Activated naive CD4-positive, alpha-beta T cell treated with anti-CD3 and anti-CD28 coated beads for 36 hours (primary cell): ENCODE measurements at regions not wholly inside any gene's neighbourhood (a gene's known extent, or its start where the extent isn't known, plus 50 kb on each side); places are given as distances from the start of the nearest gene placed in this dataset.
"Not testable (repeated sequence)": the region's sequence is repeated elsewhere in the genome, so short reads cannot be mapped to it uniquely, and the experiment has no call there.

Experiments
- CTCF ChIA-PET: fragments of 350-600 bp; sonication (Branson Sonifier 250); formaldehyde crosslinking; loops from one replicate; lab custom pipeline; 2021; ENCODE audit warnings: antibody characterized with exemption; lab: Charles Lee
- DNase-seq: peaks from one replicate; pipeline ENCODE4 v3.0.0-alpha.2; 2020
- H3K27ac Mint-ChIP-seq: one replicate; pipeline ENCODE4 v1.8.0; 2021; ENCODE audit warnings: mild to moderate bottlenecking, mixed read lengths
- H3K27me3 Mint-ChIP-seq: one replicate; pipeline ENCODE4 v1.8.0; 2021; ENCODE audit warnings: low read depth, mixed read lengths
- H3K36me3 Mint-ChIP-seq: one replicate; pipeline ENCODE4 v1.8.0; 2021; ENCODE audit warnings: low read depth, mixed read lengths
- H3K4me1 Mint-ChIP-seq: one replicate; pipeline ENCODE4 v1.8.0; 2021; ENCODE audit warnings: low read depth, mixed read lengths
- H3K4me3 Mint-ChIP-seq: one replicate; pipeline ENCODE4 v1.8.0; 2021; ENCODE audit warnings: mild to moderate bottlenecking, moderate library complexity, mixed read lengths
- H3K9me3 Mint-ChIP-seq: one replicate; pipeline ENCODE4 v1.8.0; 2021; ENCODE audit warnings: mixed read lengths
- intact Hi-C: fragments of 100-400 bp; cut with micrococcal nuclease; formaldehyde crosslinking; loops from one replicate; pipeline ENCODE4 v1.15.1; 2023

DNA sequence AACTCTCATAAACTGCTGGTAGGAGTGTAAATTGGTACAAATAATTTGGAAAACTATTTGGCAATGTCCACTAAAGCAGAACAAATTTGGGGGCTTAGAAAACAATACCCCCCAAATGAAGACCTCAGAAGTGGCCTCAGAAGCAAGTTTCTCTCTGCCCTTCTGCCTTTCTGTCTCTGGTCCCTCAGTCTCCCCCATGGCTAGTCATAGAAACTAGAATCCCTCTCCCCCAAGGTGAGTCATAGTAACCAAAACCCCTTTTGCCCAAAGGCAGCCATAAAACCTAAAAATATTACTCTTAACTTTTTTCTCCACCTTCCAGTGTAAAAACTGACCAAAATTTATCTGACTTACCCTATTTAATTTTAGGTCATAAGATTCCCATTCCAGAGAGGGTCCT lies 350.7 kb upstream of the LRRC3B start:
- Mint-ChIP-seq H3K36me3 (no peaks in the 10 kb centered on the region), H3K4me1 (no peaks in the 10 kb centered on the region), H3K4me3 (no peak overlapping the region), H3K9me3 (no peaks in the 10 kb centered on the region), H3K27me3 (no peaks in the 10 kb centered on the region), H3K27ac (no peak overlapping the region)
- intact Hi-C loops: no loop called here
- no peak for DNase-seq
- CTCF ChIA-PET: no interaction called here

DNA sequence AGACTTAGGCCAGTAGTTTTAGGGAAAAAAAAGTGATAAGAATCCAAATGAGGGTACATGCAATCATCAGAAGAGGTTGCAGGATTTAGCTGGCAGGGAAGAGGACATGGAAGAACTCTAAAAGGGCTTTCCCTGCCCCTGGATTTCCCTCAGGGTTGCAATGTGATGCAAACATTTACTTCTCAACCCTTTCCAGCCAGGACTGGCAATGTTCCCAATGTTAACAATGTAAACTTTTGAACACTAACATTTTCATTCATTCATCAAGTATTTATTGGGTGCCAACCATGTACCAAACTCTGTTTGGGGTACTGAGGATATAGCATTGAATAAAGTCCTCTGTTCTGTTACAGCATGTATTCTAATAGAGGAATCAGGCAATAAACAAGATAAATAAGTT lies 349.4 kb upstream of the LRRC3B start:
- Mint-ChIP-seq H3K36me3 (no peaks in the 10 kb centered on the region), H3K27ac (no peak overlapping the region), H3K4me1 (no peaks in the 10 kb centered on the region), H3K4me3 (no peak overlapping the region), H3K9me3 (peaks cover 1% of the 10 kb centered on the region), H3K27me3 (no peaks in the 10 kb centered on the region)
- no peak for DNase-seq
- intact Hi-C loops: no loop called here
- CTCF ChIA-PET: no interaction called here

DNA sequence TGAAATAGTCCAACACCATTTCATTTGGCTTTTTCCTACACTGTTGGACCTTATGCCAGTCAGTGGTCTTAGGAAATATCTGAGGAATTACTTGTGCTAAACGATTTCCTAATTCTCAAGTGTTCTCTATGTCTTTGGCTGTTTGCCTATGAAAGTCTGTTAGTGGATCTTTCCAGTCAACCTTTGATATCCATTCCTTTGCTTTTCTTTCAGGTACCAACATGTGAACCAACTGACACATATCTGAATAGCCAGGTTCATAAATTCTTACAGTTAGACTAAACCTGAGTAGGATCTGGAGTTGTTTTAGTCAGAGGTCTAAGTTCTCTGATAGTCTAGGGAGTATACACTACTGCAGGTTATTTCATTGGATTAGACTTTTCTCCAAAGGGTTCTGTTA lies 343.5 kb upstream of the LRRC3B start:
- Mint-ChIP-seq H3K36me3 (no peaks in the 10 kb centered on the region), H3K4me1 (no peaks in the 10 kb centered on the region), H3K4me3 (no peak overlapping the region), H3K27ac (no peak overlapping the region), H3K9me3 (peaks cover 18% of the 10 kb centered on the region), H3K27me3 (no peaks in the 10 kb centered on the region)
- no peak for DNase-seq
- intact Hi-C loops: no loop called here
- CTCF ChIA-PET: no interaction called here

DNA sequence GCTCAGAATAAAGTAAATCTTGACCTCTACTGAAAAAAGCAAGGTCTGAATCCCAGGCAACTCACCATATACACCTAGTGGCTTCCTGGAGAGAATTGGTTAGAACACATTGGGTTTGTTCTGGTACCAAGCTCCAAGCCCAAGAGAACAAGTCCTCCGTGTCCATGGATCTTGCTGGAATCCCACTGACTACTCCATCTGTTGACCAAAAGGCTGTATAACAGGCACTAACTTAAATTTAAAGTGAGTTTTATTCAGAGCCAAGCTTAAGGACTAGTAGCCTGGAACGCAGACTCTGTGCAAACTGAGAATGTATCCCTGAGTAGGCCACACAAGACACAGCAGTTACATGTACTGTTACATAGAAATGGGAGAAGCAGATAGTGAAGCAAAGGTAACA lies 342.1 kb upstream of the LRRC3B start:
- no peak for DNase-seq
- CTCF ChIA-PET: no interaction called here
- Mint-ChIP-seq H3K9me3 (peaks cover 28% of the 10 kb centered on the region), H3K27me3 (no peaks in the 10 kb centered on the region), H3K4me1 (no peaks in the 10 kb centered on the region), H3K36me3 (no peaks in the 10 kb centered on the region), H3K27ac (no peak overlapping the region), H3K4me3 (no peak overlapping the region)
- intact Hi-C loops: no loop called here

DNA sequence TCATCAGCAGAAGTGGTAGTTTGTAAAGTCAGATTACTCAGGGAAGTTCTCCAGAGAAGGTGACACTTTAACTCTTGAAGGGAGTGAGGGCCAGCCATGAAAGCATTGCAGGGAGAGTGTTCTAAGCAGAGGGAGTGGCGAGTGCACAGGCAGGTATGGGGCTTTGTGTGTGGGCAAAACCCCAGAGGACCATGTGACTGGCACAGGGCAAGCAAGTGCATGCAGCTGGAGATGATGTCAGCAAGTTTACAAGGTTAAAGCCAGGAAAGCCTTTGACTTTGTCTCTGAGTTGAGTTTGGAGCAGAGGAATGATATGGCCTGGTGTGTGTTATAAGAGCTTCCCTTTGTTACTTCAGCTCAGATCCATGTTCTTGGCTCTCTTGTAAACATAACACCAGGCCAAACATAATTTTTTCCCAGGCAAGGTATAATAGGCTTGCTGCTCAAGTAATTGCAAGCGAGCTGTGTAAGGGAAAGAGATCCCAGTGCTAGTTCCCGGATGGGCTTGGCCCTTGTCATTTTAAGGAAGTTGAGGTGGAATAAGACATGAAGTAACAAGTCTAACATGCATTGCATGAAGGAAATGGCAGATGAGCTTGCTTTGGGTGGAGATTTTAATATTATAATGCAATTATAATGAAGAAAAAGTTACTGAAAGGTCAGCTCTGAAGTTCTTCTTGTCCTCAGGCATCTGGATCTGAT lies 341.1 kb upstream of the LRRC3B start:
- intact Hi-C loops: no loop called here
- CTCF ChIA-PET: no interaction called here
- no peak overlapping the region for H3K27ac Mint-ChIP-seq
- no peaks in the 10 kb centered on the region for H3K36me3 Mint-ChIP-seq
- H3K9me3 Mint-ChIP-seq: peaks cover 28% of the 10 kb centered on the region
- H3K27me3 Mint-ChIP-seq: no peaks in the 10 kb centered on the region
- no peak overlapping the region for H3K4me3 Mint-ChIP-seq
- no peaks in the 10 kb centered on the region for H3K4me1 Mint-ChIP-seq
- DNase-seq: no peak

DNA sequence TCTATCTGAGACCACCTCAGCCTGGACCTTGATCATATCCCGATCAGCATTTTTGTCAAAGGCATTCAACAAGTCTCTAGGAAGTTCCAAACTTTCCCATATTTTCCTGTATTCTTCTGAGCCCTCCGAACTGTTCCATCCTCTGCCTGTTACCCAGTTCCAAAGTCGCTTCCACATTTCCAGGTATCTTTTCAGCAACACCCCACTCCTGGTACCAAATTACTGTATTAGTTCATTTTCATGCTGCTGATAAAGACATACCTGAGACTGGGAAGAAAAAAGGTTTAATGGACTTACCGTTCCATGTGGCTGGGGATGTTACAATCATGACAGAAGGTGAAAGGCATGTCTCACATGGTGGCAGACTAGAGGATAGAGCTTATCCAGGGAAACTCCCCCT lies 338.1 kb upstream of the LRRC3B start:
- H3K4me1 Mint-ChIP-seq, H3K27ac Mint-ChIP-seq, CTCF ChIA-PET, H3K4me3 Mint-ChIP-seq, intact Hi-C loops, H3K36me3 Mint-ChIP-seq, DNase-seq, H3K27me3 Mint-ChIP-seq: not testable (repeated sequence)
- H3K9me3 Mint-ChIP-seq: peaks cover 27% of the 10 kb centered on the region

DNA sequence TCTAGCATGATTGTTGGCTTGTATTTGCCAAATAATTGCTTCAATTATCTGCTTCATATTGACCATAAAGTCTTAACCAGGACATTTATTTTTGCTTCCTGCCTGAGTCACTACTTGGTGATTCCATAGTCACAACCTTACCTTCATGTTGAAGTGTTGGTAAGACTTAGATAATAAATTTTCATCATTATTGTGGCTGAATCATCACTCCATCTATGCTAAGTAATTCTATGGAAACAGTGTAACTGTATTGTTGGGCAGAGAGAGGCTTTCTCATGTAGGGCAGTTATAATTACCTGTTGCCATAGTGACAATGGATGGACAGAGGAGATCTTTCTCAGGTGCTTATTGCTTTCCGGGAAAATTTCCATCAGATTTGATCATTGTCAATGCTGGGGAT lies 330.7 kb upstream of the LRRC3B start:
- no peaks in the 10 kb centered on the region for H3K4me1 Mint-ChIP-seq
- no peaks in the 10 kb centered on the region for H3K27me3 Mint-ChIP-seq
- no peak overlapping the region for H3K4me3 Mint-ChIP-seq
- H3K9me3 Mint-ChIP-seq: no peaks in the 10 kb centered on the region
- CTCF ChIA-PET: no interaction called here
- intact Hi-C loops: no loop called here
- no peak overlapping the region for H3K27ac Mint-ChIP-seq
- no peaks in the 10 kb centered on the region for H3K36me3 Mint-ChIP-seq
- no peak for DNase-seq

DNA sequence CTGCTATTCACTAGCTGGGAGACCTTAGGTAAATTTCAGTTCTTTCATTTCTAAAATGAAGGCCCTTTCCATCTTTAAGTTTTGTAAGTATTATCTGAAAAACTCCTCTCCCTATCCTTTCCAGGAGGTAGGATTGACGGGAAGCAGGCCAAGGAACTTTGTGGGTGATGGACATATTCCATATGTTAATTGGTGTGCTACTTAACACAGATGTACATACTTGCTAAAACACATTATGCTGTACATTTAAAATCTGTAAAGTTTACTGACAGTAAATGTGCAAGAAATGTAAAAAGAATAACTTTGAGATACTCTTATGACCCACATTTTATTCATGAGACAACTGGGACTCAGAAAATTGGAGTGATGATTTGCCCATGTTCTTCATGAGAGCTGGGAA lies 329.8 kb upstream of the LRRC3B start:
- Mint-ChIP-seq H3K27me3 (no peaks in the 10 kb centered on the region), H3K4me1 (no peaks in the 10 kb centered on the region), H3K36me3 (no peaks in the 10 kb centered on the region), H3K4me3 (no peak overlapping the region), H3K9me3 (no peaks in the 10 kb centered on the region), H3K27ac (no peak overlapping the region)
- intact Hi-C loops: no loop called here
- CTCF ChIA-PET: no interaction called here
- DNase-seq: no peak

DNA sequence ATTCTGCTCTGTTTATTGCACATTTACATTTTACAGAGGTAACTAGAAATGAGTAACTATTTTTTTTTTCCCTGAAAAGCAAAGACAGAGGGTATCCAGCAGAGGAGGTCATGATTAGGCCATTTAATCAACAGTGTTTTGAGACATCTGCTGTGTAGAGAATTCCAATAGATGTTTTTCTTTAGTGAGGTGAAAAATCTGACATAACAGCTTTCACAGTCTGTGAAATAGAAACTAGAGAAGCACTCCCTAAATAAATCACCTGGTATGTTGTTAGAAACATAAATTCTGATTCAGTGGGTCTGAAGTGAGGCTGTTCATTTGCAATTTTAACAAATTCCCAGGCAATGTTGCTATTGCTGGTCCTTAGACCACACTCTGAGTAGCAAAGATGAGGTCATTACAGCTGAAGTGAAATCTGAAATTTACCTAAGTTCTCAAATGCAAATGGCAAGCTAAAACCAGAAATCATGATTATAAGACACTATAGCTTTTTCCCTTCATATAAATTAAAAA lies 329.2 kb upstream of the LRRC3B start:
- intact Hi-C loops: no loop called here
- no peaks in the 10 kb centered on the region for H3K4me1 Mint-ChIP-seq
- no peak for DNase-seq
- no peaks in the 10 kb centered on the region for H3K36me3 Mint-ChIP-seq
- H3K4me3 Mint-ChIP-seq: no peak overlapping the region
- no peaks in the 10 kb centered on the region for H3K9me3 Mint-ChIP-seq
- no peak overlapping the region for H3K27ac Mint-ChIP-seq
- CTCF ChIA-PET: no interaction called here
- H3K27me3 Mint-ChIP-seq: no peaks in the 10 kb centered on the region

DNA sequence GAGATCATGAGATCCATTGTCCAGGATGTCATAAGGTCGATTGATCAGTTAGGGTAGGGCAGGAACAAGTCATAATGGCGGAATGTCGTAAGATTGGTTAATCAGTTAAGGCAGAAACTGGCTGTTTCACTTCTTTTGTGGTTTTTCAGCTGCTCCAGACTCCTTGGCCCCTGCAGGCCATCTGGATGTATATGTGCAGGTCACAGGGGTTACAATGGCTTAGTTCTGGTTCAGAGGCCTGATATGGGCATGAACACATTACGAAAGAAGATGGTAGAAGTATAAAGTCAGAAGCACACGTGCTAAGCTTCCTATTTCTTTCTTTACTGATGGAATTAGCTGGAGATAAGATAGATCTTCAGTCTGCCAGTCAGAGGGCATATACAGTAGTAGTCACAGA lies 315.4 kb upstream of the LRRC3B start:
- Mint-ChIP-seq H3K4me1 (no peaks in the 10 kb centered on the region), H3K36me3 (no peaks in the 10 kb centered on the region), H3K4me3 (no peak overlapping the region), H3K9me3 (peaks cover 14% of the 10 kb centered on the region), H3K27me3 (no peaks in the 10 kb centered on the region), H3K27ac (no peak overlapping the region)
- CTCF ChIA-PET: no interaction called here
- DNase-seq: no peak
- intact Hi-C loops: no loop called here

DNA sequence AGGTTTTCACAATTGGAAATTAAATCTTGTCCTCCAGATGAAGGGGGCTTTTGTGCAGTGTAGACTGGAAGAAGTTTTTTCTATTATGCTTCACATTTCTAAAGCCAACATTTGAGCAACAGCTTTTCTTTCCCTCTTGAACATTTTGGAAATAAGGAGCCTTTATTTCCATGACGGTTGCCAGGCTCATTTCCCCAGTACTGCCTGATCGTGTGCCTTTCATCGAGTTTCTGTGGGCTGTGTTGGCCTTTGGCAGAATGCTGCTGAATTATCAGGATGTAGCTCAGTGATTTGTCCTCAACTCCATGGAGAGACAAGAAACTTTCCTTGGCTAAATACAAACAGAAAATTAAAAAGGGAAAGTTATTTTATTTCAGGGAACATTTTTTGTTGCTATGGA lies 314.8 kb upstream of the LRRC3B start:
- H3K36me3 Mint-ChIP-seq: no peaks in the 10 kb centered on the region

DNA sequence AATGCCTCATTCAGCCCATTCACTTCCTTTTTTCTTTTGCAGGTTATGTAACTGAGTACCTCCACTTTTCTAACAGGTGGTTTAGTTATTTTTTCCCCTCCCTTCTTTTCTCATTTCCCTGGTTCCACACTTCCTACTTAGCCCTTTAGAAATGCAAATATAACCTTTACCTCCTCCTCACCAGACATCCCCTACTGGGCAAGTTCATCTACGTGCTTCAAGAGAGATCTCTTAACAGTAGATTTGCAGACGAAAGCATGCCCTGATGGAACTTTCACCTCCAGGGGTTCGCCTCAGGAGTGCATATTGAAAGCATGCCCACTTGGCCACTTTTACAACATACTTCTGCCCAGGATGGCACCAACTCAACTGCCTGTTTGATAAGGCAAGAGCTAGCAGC lies 314.1 kb upstream of the LRRC3B start:
- intact Hi-C loops: no loop called here
- Mint-ChIP-seq H3K27me3 (no peaks in the 10 kb centered on the region), H3K4me1 (no peaks in the 10 kb centered on the region), H3K27ac (no peak overlapping the region), H3K36me3 (no peaks in the 10 kb centered on the region), H3K9me3 (peaks cover 9% of the 10 kb centered on the region), H3K4me3 (no peak overlapping the region)
- CTCF ChIA-PET: no interaction called here
- no peak for DNase-seq

More for the DNA sequence above, 314.8 kb upstream of the LRRC3B start:
- Mint-ChIP-seq H3K27ac (no peak overlapping the region), H3K27me3 (no peaks in the 10 kb centered on the region), H3K4me3 (no peak overlapping the region), H3K9me3 (peaks cover 11% of the 10 kb centered on the region), H3K4me1 (no peaks in the 10 kb centered on the region)
- CTCF ChIA-PET: no interaction called here
- DNase-seq: no peak
- intact Hi-C loops: no loop called here

DNA sequence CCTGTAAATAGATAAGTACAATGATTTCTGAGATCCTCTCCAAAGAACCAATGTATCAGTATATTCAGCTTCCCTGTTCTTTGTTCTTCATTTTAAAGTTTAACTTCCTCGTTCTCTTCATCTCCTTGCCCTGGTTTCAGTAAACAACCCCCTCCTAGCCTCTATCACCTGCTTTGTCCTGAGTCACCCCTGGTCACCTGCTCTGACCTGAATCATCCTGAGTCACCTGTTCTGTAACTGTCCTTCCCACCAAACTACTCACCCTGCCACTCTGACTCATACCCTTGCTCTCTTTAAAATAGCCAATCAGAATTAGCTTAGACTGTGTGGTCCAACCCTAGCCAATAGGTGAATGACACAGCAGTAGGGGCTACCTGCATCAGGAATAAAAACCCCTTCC lies 313.0 kb upstream of the LRRC3B start:
- DNase-seq, intact Hi-C loops, CTCF ChIA-PET, H3K4me1 Mint-ChIP-seq, H3K4me3 Mint-ChIP-seq, H3K9me3 Mint-ChIP-seq, H3K36me3 Mint-ChIP-seq, H3K27me3 Mint-ChIP-seq, H3K27ac Mint-ChIP-seq: not testable (repeated sequence)
